ENCODE measurements at regions not wholly inside any gene's neighbourhood (a gene's known extent, or its start where the extent isn't known, plus 50 kb on each side); places are given as distances from the start of the nearest gene placed in this dataset.

DNA sequence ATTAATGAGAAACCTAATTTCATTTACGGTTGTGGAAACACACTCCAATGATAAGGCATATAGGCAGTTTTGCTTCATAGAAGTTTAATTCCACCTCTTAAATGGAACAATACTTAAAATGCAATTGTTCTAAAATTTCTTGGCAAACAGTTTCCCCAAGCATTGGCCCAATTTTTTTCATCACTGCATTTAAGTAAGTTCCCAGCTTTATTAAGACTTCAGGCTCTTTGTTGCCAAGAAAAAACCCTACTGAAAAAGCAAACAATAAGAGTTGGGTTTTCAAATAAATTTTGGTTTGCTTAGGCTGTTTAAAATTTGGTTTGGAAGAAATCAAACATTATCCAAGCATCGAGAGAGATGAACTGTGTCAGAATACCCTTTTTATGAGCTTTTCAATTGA is 690.9 kb upstream of the NRSN1 start:
- Mint-ChIP-seq H3K27ac (ENCODE audit: unreplicated experiment) (no peak overlapping the region), H3K27me3 (ENCODE audit: unreplicated experiment) (peaks cover 2% of the 10 kb centered on the region), H3K36me3 (ENCODE audit: low read depth, unreplicated experiment) (peaks cover under 1% of the 10 kb centered on the region), H3K4me3 (ENCODE audit: unreplicated experiment) (no peak overlapping the region), H3K4me1 (ENCODE audit: unreplicated experiment) (no peaks in the 10 kb centered on the region), H3K9me3 (ENCODE audit: unreplicated experiment) (no peaks in the 10 kb centered on the region)
- no peak for DNase-seq (ENCODE audit: low spot score)
- TF ChIP-seq, protein P1, sequence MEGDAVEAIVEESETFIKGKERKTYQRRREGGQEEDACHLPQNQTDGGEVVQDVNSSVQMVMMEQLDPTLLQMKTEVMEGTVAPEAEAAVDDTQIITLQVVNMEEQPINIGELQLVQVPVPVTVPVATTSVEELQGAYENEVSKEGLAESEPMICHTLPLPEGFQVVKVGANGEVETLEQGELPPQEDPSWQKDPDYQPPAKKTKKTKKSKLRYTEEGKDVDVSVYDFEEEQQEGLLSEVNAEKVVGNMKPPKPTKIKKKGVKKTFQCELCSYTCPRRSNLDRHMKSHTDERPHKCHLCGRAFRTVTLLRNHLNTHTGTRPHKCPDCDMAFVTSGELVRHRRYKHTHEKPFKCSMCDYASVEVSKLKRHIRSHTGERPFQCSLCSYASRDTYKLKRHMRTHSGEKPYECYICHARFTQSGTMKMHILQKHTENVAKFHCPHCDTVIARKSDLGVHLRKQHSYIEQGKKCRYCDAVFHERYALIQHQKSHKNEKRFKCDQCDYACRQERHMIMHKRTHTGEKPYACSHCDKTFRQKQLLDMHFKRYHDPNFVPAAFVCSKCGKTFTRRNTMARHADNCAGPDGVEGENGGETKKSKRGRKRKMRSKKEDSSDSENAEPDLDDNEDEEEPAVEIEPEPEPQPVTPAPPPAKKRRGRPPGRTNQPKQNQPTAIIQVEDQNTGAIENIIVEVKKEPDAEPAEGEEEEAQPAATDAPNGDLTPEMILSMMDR (IDR thresholded peaks at IDR 0.05; ENCODE audit: unreplicated experiment) = no peak

DNA sequence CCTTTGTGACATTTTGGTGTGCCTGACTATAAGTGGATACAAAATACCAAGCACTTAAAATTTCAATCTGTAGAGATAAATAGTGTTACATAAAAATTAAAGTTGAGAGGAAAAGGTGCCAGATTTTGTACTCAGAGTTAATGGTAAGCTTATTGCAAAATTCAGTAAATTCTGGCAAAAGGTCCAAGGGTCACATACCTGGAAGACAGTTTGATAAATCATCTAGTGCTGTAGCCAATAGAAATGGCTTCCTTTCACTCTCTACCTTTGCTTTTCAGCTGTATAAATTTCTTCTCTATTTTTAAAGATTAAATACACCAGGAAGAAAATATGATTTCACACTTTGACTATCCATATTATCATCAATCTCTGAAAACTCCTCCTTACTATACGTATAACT is 690.2 kb upstream of the NRSN1 start:
- H3K27me3 Mint-ChIP-seq (ENCODE audit: unreplicated experiment) = peaks cover 4% of the 10 kb centered on the region
- no peak for DNase-seq (ENCODE audit: low spot score)
- TF ChIP-seq, protein P1 (IDR thresholded peaks at IDR 0.05; ENCODE audit: unreplicated experiment) = no peak
- peaks cover 3% of the 10 kb centered on the region for H3K36me3 Mint-ChIP-seq (ENCODE audit: low read depth, unreplicated experiment)
- H3K4me1 Mint-ChIP-seq (ENCODE audit: unreplicated experiment) = no peaks in the 10 kb centered on the region
- no peak overlapping the region for H3K27ac Mint-ChIP-seq (ENCODE audit: unreplicated experiment)
- H3K4me3 Mint-ChIP-seq (ENCODE audit: unreplicated experiment) = no peak overlapping the region
- no peaks in the 10 kb centered on the region for H3K9me3 Mint-ChIP-seq (ENCODE audit: unreplicated experiment)

DNA sequence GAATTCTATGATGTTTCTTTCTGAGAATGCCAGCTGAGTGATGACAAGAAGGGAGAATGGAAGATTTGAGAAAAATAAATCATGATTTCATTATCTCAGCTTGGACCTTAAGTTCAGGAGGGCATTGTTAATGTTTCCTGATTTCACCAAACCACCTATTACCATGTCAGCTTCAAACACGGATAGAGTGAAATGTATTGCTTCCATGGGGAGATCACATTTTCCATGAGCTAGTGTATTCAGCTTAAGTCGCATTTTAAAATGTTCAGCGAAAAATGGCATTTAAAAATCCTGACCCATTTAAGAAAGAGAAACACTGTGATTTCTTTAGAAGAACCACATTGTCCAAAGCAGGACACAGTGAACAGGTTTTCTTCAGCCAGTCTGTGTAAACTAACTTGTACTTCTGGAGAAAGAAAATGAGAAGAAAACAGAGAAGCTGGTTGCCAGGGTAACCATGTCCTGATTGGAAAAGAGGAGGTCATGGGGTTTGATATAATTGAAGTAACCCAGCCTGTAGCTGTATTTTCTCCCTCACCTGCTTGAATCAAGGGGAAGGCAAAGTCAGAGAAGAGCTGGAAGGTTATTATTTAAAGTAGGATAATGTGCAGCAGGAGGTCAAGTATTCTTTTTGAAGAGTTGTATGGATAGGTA is 684.1 kb upstream of the NRSN1 start:
- TF ChIP-seq, protein P1 (IDR thresholded peaks at IDR 0.05; ENCODE audit: unreplicated experiment) = no peak
- H3K27ac Mint-ChIP-seq (ENCODE audit: unreplicated experiment) = no peak overlapping the region
- DNase-seq (ENCODE audit: low spot score) = no peak
- H3K9me3 Mint-ChIP-seq (ENCODE audit: unreplicated experiment) = no peaks in the 10 kb centered on the region
- H3K36me3 Mint-ChIP-seq (ENCODE audit: low read depth, unreplicated experiment) = peaks cover 3% of the 10 kb centered on the region
- H3K4me1 Mint-ChIP-seq (ENCODE audit: unreplicated experiment) = peaks cover 16% of the 10 kb centered on the region
- H3K4me3 Mint-ChIP-seq (ENCODE audit: unreplicated experiment) = no peak overlapping the region
- peaks cover 2% of the 10 kb centered on the region for H3K27me3 Mint-ChIP-seq (ENCODE audit: unreplicated experiment)

- peaks cover under 1% of the 10 kb centered on the region for H3K27me3 Mint-ChIP-seq (ENCODE audit: unreplicated experiment)
- TF ChIP-seq, protein P1 (IDR thresholded peaks at IDR 0.05; ENCODE audit: unreplicated experiment) = no peak
- H3K9me3 Mint-ChIP-seq (ENCODE audit: unreplicated experiment) = no peaks in the 10 kb centered on the region
- H3K4me1 Mint-ChIP-seq (ENCODE audit: unreplicated experiment) = peaks cover 16% of the 10 kb centered on the region
- no peak overlapping the region for H3K4me3 Mint-ChIP-seq (ENCODE audit: unreplicated experiment)
- peaks cover 2% of the 10 kb centered on the region for H3K36me3 Mint-ChIP-seq (ENCODE audit: low read depth, unreplicated experiment)
- H3K27ac Mint-ChIP-seq (ENCODE audit: unreplicated experiment) = no peak overlapping the region
- DNase-seq (ENCODE audit: low spot score) = no peak
These were observed 680.8 kb upstream of the NRSN1 start for GRCh38 chr6:23445157-23445710.

- no peak overlapping the region for H3K4me3 Mint-ChIP-seq (ENCODE audit: unreplicated experiment)
These were observed 679.5 kb upstream of the NRSN1 start for GRCh38 chr6:23446469-23446967.

More at GRCh38 chr6:23446469-23446967, 679.5 kb upstream of the NRSN1 start:
- TF ChIP-seq, protein P1 (IDR thresholded peaks at IDR 0.05; ENCODE audit: unreplicated experiment) = no peak
- H3K9me3 Mint-ChIP-seq (ENCODE audit: unreplicated experiment) = no peaks in the 10 kb centered on the region
- no peak overlapping the region for H3K27ac Mint-ChIP-seq (ENCODE audit: unreplicated experiment)
- peak; percentile 4 for DNase-seq (ENCODE audit: low spot score)
- H3K36me3 Mint-ChIP-seq (ENCODE audit: low read depth, unreplicated experiment) = no peaks in the 10 kb centered on the region
- no peaks in the 10 kb centered on the region for H3K27me3 Mint-ChIP-seq (ENCODE audit: unreplicated experiment)
- peaks cover 16% of the 10 kb centered on the region for H3K4me1 Mint-ChIP-seq (ENCODE audit: unreplicated experiment)
